IMR-90 (cell line): ENCODE measurements at regions not wholly inside any gene's neighbourhood (a gene's known extent, or its start where the extent isn't known, plus 50 kb on each side); places are given as distances from the start of the nearest gene placed in this dataset.

Experiments used
- ATAC-seq: fragments of 200-7000 bp; cut with Tn5 transposase; 2 replicates; pipeline ENCODE4 v1.9.1; 2020; ENCODE audit warnings: low read depth, mild to moderate bottlenecking, moderate library complexity
- BruUV-seq: library from RNA; stranded (reverse); fragments of 400-500 nt; replicated peaks from 2 replicates; lab custom pipeline; 2021; lab: Mats Ljungman, UMichigan
- CTCF ChIA-PET: fragments of 300-600 bp; formaldehyde crosslinking; extraction: SDS; loops from one replicate; lab custom pipeline; 2021; ENCODE audit warnings: antibody characterized with exemption; lab: Yijun Ruan, JAX
- POLR2A ChIA-PET: fragments of 300-600 bp; sonication (Branson Sonifier 250); formaldehyde crosslinking; loops from one replicate; lab custom pipeline; 2022; ENCODE audit warnings: antibody characterized with exemption; ENCODE audit not compliant: unreplicated experiment; lab: Charles Lee
- DNase-seq: peaks from one replicate; pipeline ENCODE4 v3.0.0; 2013
- H2AFZ ChIP-seq: replicated peaks from 2 replicates; pipeline ENCODE3; 2013; ENCODE audit warnings: low read length, mild to moderate bottlenecking; ENCODE audit not compliant: poor library complexity
- H2AK5ac ChIP-seq: 2 replicates; pipeline ENCODE4 v1.6.1; 2013; ENCODE audit warnings: low read depth, low read length, inconsistent platforms
- H2AK9ac ChIP-seq: replicated peaks from 2 replicates; pipeline ENCODE3; 2013; ENCODE audit warnings: mild to moderate bottlenecking, low read depth, low read length, moderate library complexity; ENCODE audit not compliant: poor library complexity
- H2BK120ac ChIP-seq: 2 replicates; pipeline ENCODE4 v1.6.1; 2013; ENCODE audit warnings: low read depth, low read length, inconsistent platforms
- H2BK15ac ChIP-seq: 3 replicates; pipeline ENCODE4 v1.6.1; 2013; ENCODE audit warnings: low read depth, low read length, inconsistent platforms
- H2BK20ac ChIP-seq: 2 replicates; pipeline ENCODE4 v1.6.1; 2013; ENCODE audit warnings: low read depth, mild to moderate bottlenecking, inconsistent platforms, low read length, moderate library complexity
- H2BK5ac ChIP-seq: 2 replicates; pipeline ENCODE4 v1.6.1; 2013; ENCODE audit warnings: mild to moderate bottlenecking, low read depth, low read length, inconsistent platforms; ENCODE audit not compliant: poor library complexity, severe bottlenecking
- H3K14ac ChIP-seq: replicated peaks from 2 replicates; pipeline ENCODE4 v1.6.1; 2013; ENCODE audit warnings: low read depth, low read length, inconsistent platforms
- H3K18ac ChIP-seq: 2 replicates; pipeline ENCODE4 v1.6.1; 2013; ENCODE audit warnings: low read depth, low read length, control low read depth
- H3K23ac ChIP-seq: 2 replicates; pipeline ENCODE4 v1.6.1; 2013; ENCODE audit warnings: low read depth, low read length, inconsistent platforms
- H3K27ac ChIP-seq: 2 replicates; pipeline ENCODE4 v1.5.1; 2013; ENCODE audit warnings: mild to moderate bottlenecking, control low read depth, low read length; ENCODE audit not compliant: insufficient read depth
- H3K27me3 ChIP-seq: 2 replicates; pipeline ENCODE4 v1.6.1; 2013; ENCODE audit warnings: low read length; ENCODE audit not compliant: control insufficient read depth, insufficient read depth
- H3K36me3 ChIP-seq: 2 replicates; pipeline ENCODE4 v1.6.1; 2013; ENCODE audit warnings: low read length, mixed read lengths; ENCODE audit not compliant: control insufficient read depth, insufficient read depth
- H3K4ac ChIP-seq: 2 replicates; pipeline ENCODE4 v1.6.1; 2013; ENCODE audit warnings: low read depth, low read length, inconsistent platforms
- H3K4me1 ChIP-seq: 2 replicates; pipeline ENCODE4 v1.6.1; 2013; ENCODE audit warnings: low read length, mixed read lengths; ENCODE audit not compliant: control insufficient read depth, insufficient read depth
- H3K4me2 ChIP-seq: 2 replicates; pipeline ENCODE4 v1.6.1; 2013; ENCODE audit warnings: low read depth, mild to moderate bottlenecking, control low read depth, low read length, moderate library complexity
- H3K4me3 ChIP-seq: 2 replicates; pipeline ENCODE4 v1.5.1; 2013; ENCODE audit warnings: low read depth, mild to moderate bottlenecking, control low read depth, low read length, moderate library complexity; ENCODE audit not compliant: insufficient read depth
- H3K56ac ChIP-seq: 2 replicates; pipeline ENCODE4 v1.6.1; 2013; ENCODE audit warnings: low read length, inconsistent platforms; ENCODE audit not compliant: insufficient read depth; ENCODE audit errors: extremely low read depth
- H3K79me1 ChIP-seq, 2 experiments: 2 replicates each; pipeline ENCODE4 v1.6.1; 2013; ENCODE audit warnings: low read length in 2 of 2, inconsistent platforms in 1 of 2, low read depth in 1 of 2
- H3K9ac ChIP-seq: 2 replicates; pipeline ENCODE4 v1.6.1; 2013; ENCODE audit warnings: low read depth, low read length, control low read depth
- H3K9me1 ChIP-seq: 2 replicates; pipeline ENCODE4 v1.6.1; 2013; ENCODE audit warnings: low read length, inconsistent platforms; ENCODE audit not compliant: insufficient read depth
- H3K9me3 ChIP-seq: 2 replicates; pipeline ENCODE4 v1.6.1; 2013; ENCODE audit warnings: low read length; ENCODE audit not compliant: control insufficient read depth, insufficient read depth
- H4K20me1 ChIP-seq: 2 replicates; pipeline ENCODE4 v1.6.1; 2013; ENCODE audit warnings: low read length, inconsistent platforms; ENCODE audit not compliant: insufficient read depth
- H4K5ac ChIP-seq: 2 replicates; pipeline ENCODE4 v1.6.1; 2013; ENCODE audit warnings: mild to moderate bottlenecking, low read depth, low read length, control low read depth
- H4K8ac ChIP-seq, 2 experiments: 2 replicates each; pipeline ENCODE4 v1.6.1; 2013; ENCODE audit warnings: low read depth in 2 of 2, low read length in 2 of 2, control low read depth in 1 of 2, inconsistent platforms in 1 of 2
- H4K91ac ChIP-seq: 2 replicates; pipeline ENCODE4 v1.6.1; 2013; ENCODE audit warnings: low read depth, low read length, inconsistent platforms; ENCODE audit not compliant: insufficient read depth
- NFE2L2 ChIP-seq: fragments of 150-350 bp; IDR thresholded peaks from 2 replicates; pipeline ENCODE4 v1.6.1; 2016; ENCODE audit warnings: low read depth, mild to moderate bottlenecking, low read length
- RCOR1 ChIP-seq: IDR thresholded peaks from 2 replicates; pipeline ENCODE4 v1.6.1; 2012; ENCODE audit warnings: mild to moderate bottlenecking, low read length, improper control_type of control experiment; ENCODE audit not compliant: insufficient replicate concordance
- WGBS, 2 experiments: methylation state at CpG; one replicate each; pipeline versions ENCODE4 v1.1.5 to v1.1.7; 2013; ENCODE audit warnings: missing lambda C conversion rate in 2 of 2; ENCODE audit not compliant: insufficient read length in 1 of 2; ENCODE audit errors: extremely low coverage in 2 of 2; 5-methylcytosine and 5-hydroxymethylcytosine counted together
- dilution Hi-C: fragments of 300-500 bp; cut with HindIII; formaldehyde crosslinking; loops from one replicate; pipeline ENCODE4 v1.14.3; 2018; ENCODE audit warnings: low sequenced_read_pairs; ENCODE audit not compliant: unreplicated experiment
- in situ Hi-C: fragments of 300-500 bp; cut with MboI; formaldehyde crosslinking; loops from 3 replicates; pipeline ENCODE4 v1.14.3; 2019; ENCODE audit warnings: low sequenced_read_pairs, inconsistent platforms, mixed read lengths
- intact Hi-C: fragments of 100-400 bp; cut with micrococcal nuclease; formaldehyde crosslinking; loops from 2 replicates; pipeline ENCODE4 v1.10.0; 2022
- TF ChIP-seq, protein P1 (sequence below): fragments of 150-350 bp; IDR thresholded peaks from 2 replicates; pipeline ENCODE4 v1.6.1; 2016; ENCODE audit warnings: low read depth, mild to moderate bottlenecking, low read length, moderate library complexity, borderline replicate concordance

DNA sequence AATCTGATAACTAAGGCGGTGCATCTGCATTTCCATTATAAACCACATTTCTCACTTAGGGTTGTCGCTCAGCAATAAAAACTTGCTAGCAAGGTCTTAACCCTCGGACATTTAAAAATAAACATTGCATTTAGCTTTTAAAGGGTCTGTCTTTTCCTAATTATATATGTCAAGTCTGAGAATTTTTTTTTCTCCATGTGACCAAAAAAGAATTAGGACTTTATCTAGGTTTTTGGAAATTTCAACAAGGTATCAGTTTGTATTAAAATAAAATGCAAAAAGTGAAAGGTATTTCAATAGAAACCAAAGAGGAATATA, 198.1 kb downstream of the FOXA2 start:
- intact Hi-C loops: no loop called here
- WGBS, 2 experiments: no CpG with 5 or more reads among the region's 3 CpGs

More for the DNA sequence above, 198.1 kb downstream of the FOXA2 start:
- H2AFZ ChIP-seq: no peak overlapping the region
- TF ChIP-seq NFE2L2: no peak
- TF ChIP-seq, protein P1, sequence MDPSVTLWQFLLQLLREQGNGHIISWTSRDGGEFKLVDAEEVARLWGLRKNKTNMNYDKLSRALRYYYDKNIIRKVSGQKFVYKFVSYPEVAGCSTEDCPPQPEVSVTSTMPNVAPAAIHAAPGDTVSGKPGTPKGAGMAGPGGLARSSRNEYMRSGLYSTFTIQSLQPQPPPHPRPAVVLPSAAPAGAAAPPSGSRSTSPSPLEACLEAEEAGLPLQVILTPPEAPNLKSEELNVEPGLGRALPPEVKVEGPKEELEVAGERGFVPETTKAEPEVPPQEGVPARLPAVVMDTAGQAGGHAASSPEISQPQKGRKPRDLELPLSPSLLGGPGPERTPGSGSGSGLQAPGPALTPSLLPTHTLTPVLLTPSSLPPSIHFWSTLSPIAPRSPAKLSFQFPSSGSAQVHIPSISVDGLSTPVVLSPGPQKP: no peak
- TF ChIP-seq RCOR1: no peak
- H2BK5ac ChIP-seq: no peak overlapping the region
- H3K27me3 ChIP-seq: no peaks in the 10 kb centered on the region
- ATAC-seq (no peak), DNase-seq (no peak)
- H3K18ac ChIP-seq: no peak overlapping the region
- dilution Hi-C loops: no loop called here
- H3K79me1 ChIP-seq: no peaks in the 10 kb centered on the region
- no peak overlapping the region for H4K5ac ChIP-seq
- H3K14ac ChIP-seq: no peak overlapping the region
- H2AK9ac ChIP-seq: no peak overlapping the region
- H3K4me3 ChIP-seq: no peak overlapping the region
- no peak overlapping the region for H2AK5ac ChIP-seq
- no peak overlapping the region for H4K91ac ChIP-seq
- in situ Hi-C loops: no loop called here
- H3K9me3 ChIP-seq: no peaks in the 10 kb centered on the region
- no peaks in the 10 kb centered on the region for H4K20me1 ChIP-seq
- BruUV-seq: no TSS peak
- no peak overlapping the region for H3K4me2 ChIP-seq
- ChIA-PET POLR2A (no interaction called here), CTCF (no interaction called here)
- no peak overlapping the region for H4K8ac ChIP-seq
- H3K36me3 ChIP-seq: no peaks in the 10 kb centered on the region
- H3K23ac ChIP-seq: no peak overlapping the region
- no peaks in the 10 kb centered on the region for H3K9me1 ChIP-seq
- no peaks in the 10 kb centered on the region for H3K4me1 ChIP-seq
- H2BK120ac ChIP-seq: no peak overlapping the region
- H3K56ac ChIP-seq: no peak overlapping the region
- no peak overlapping the region for H3K9ac ChIP-seq
- H3K27ac ChIP-seq: no peak overlapping the region
- H2BK15ac ChIP-seq: no peak overlapping the region
- H2BK20ac ChIP-seq: no peak overlapping the region
- no peak overlapping the region for H3K4ac ChIP-seq
